IMR-90 (cell line): ENCODE measurements at regions not wholly inside any gene's neighbourhood (a gene's known extent, or its start where the extent isn't known, plus 50 kb on each side); places are given as distances from the start of the nearest gene placed in this dataset.

Experiments used
- ATAC-seq: fragments of 200-7000 bp; cut with Tn5 transposase; 2 replicates; pipeline ENCODE4 v1.9.1; 2020; ENCODE audit warnings: low read depth, mild to moderate bottlenecking, moderate library complexity
- BruUV-seq: library from RNA; stranded (reverse); fragments of 400-500 nt; replicated peaks from 2 replicates; lab custom pipeline; 2021; lab: Mats Ljungman, UMichigan
- CTCF ChIA-PET: fragments of 300-600 bp; formaldehyde crosslinking; extraction: SDS; loops from one replicate; lab custom pipeline; 2021; ENCODE audit warnings: antibody characterized with exemption; lab: Yijun Ruan, JAX
- POLR2A ChIA-PET: fragments of 300-600 bp; sonication (Branson Sonifier 250); formaldehyde crosslinking; loops from one replicate; lab custom pipeline; 2022; ENCODE audit warnings: antibody characterized with exemption; ENCODE audit not compliant: unreplicated experiment; lab: Charles Lee
- DNase-seq: peaks from one replicate; pipeline ENCODE4 v3.0.0; 2013
- H2AFZ ChIP-seq: replicated peaks from 2 replicates; pipeline ENCODE3; 2013; ENCODE audit warnings: low read length, mild to moderate bottlenecking; ENCODE audit not compliant: poor library complexity
- H2AK5ac ChIP-seq: 2 replicates; pipeline ENCODE4 v1.6.1; 2013; ENCODE audit warnings: low read depth, low read length, inconsistent platforms
- H2AK9ac ChIP-seq: replicated peaks from 2 replicates; pipeline ENCODE3; 2013; ENCODE audit warnings: mild to moderate bottlenecking, low read depth, low read length, moderate library complexity; ENCODE audit not compliant: poor library complexity
- H2BK120ac ChIP-seq: 2 replicates; pipeline ENCODE4 v1.6.1; 2013; ENCODE audit warnings: low read depth, low read length, inconsistent platforms
- H2BK15ac ChIP-seq: 3 replicates; pipeline ENCODE4 v1.6.1; 2013; ENCODE audit warnings: low read depth, low read length, inconsistent platforms
- H2BK20ac ChIP-seq: 2 replicates; pipeline ENCODE4 v1.6.1; 2013; ENCODE audit warnings: low read depth, mild to moderate bottlenecking, inconsistent platforms, low read length, moderate library complexity
- H2BK5ac ChIP-seq: 2 replicates; pipeline ENCODE4 v1.6.1; 2013; ENCODE audit warnings: mild to moderate bottlenecking, low read depth, low read length, inconsistent platforms; ENCODE audit not compliant: poor library complexity, severe bottlenecking
- H3K14ac ChIP-seq: replicated peaks from 2 replicates; pipeline ENCODE4 v1.6.1; 2013; ENCODE audit warnings: low read depth, low read length, inconsistent platforms
- H3K18ac ChIP-seq: 2 replicates; pipeline ENCODE4 v1.6.1; 2013; ENCODE audit warnings: low read depth, low read length, control low read depth
- H3K23ac ChIP-seq: 2 replicates; pipeline ENCODE4 v1.6.1; 2013; ENCODE audit warnings: low read depth, low read length, inconsistent platforms
- H3K27ac ChIP-seq: 2 replicates; pipeline ENCODE4 v1.5.1; 2013; ENCODE audit warnings: mild to moderate bottlenecking, control low read depth, low read length; ENCODE audit not compliant: insufficient read depth
- H3K27me3 ChIP-seq: 2 replicates; pipeline ENCODE4 v1.6.1; 2013; ENCODE audit warnings: low read length; ENCODE audit not compliant: control insufficient read depth, insufficient read depth
- H3K36me3 ChIP-seq: 2 replicates; pipeline ENCODE4 v1.6.1; 2013; ENCODE audit warnings: low read length, mixed read lengths; ENCODE audit not compliant: control insufficient read depth, insufficient read depth
- H3K4ac ChIP-seq: 2 replicates; pipeline ENCODE4 v1.6.1; 2013; ENCODE audit warnings: low read depth, low read length, inconsistent platforms
- H3K4me1 ChIP-seq: 2 replicates; pipeline ENCODE4 v1.6.1; 2013; ENCODE audit warnings: low read length, mixed read lengths; ENCODE audit not compliant: control insufficient read depth, insufficient read depth
- H3K4me2 ChIP-seq: 2 replicates; pipeline ENCODE4 v1.6.1; 2013; ENCODE audit warnings: low read depth, mild to moderate bottlenecking, control low read depth, low read length, moderate library complexity
- H3K4me3 ChIP-seq: 2 replicates; pipeline ENCODE4 v1.5.1; 2013; ENCODE audit warnings: low read depth, mild to moderate bottlenecking, control low read depth, low read length, moderate library complexity; ENCODE audit not compliant: insufficient read depth
- H3K56ac ChIP-seq: 2 replicates; pipeline ENCODE4 v1.6.1; 2013; ENCODE audit warnings: low read length, inconsistent platforms; ENCODE audit not compliant: insufficient read depth; ENCODE audit errors: extremely low read depth
- H3K79me1 ChIP-seq, 2 experiments: 2 replicates each; pipeline ENCODE4 v1.6.1; 2013; ENCODE audit warnings: low read length in 2 of 2, inconsistent platforms in 1 of 2, low read depth in 1 of 2
- H3K9ac ChIP-seq: 2 replicates; pipeline ENCODE4 v1.6.1; 2013; ENCODE audit warnings: low read depth, low read length, control low read depth
- H3K9me1 ChIP-seq: 2 replicates; pipeline ENCODE4 v1.6.1; 2013; ENCODE audit warnings: low read length, inconsistent platforms; ENCODE audit not compliant: insufficient read depth
- H3K9me3 ChIP-seq: 2 replicates; pipeline ENCODE4 v1.6.1; 2013; ENCODE audit warnings: low read length; ENCODE audit not compliant: control insufficient read depth, insufficient read depth
- H4K20me1 ChIP-seq: 2 replicates; pipeline ENCODE4 v1.6.1; 2013; ENCODE audit warnings: low read length, inconsistent platforms; ENCODE audit not compliant: insufficient read depth
- H4K5ac ChIP-seq: 2 replicates; pipeline ENCODE4 v1.6.1; 2013; ENCODE audit warnings: mild to moderate bottlenecking, low read depth, low read length, control low read depth
- H4K8ac ChIP-seq, 2 experiments: 2 replicates each; pipeline ENCODE4 v1.6.1; 2013; ENCODE audit warnings: low read depth in 2 of 2, low read length in 2 of 2, control low read depth in 1 of 2, inconsistent platforms in 1 of 2
- H4K91ac ChIP-seq: 2 replicates; pipeline ENCODE4 v1.6.1; 2013; ENCODE audit warnings: low read depth, low read length, inconsistent platforms; ENCODE audit not compliant: insufficient read depth
- BHLHE40 ChIP-seq: fragments of 150-350 bp; IDR thresholded peaks from 2 replicates; pipeline ENCODE4 v1.6.1; 2016; ENCODE audit warnings: mild to moderate bottlenecking, low read depth, low read length
- CEBPB ChIP-seq: IDR thresholded peaks from 2 replicates; pipeline ENCODE4 v1.6.1; 2012; ENCODE audit warnings: low read depth, low read length, improper control_type of control experiment
- CHD1 ChIP-seq: IDR thresholded peaks from 2 replicates; pipeline ENCODE4 v1.6.1; 2012; ENCODE audit warnings: low read depth, low read length, improper control_type of control experiment
- CTCF ChIP-seq: conservative IDR thresholded peaks from 2 replicates; pipeline ENCODE4 v1.5.1; 2012; ENCODE audit warnings: mild to moderate bottlenecking, low read depth, low read length, improper control_type of control experiment
- ELK1 ChIP-seq: fragments of 150-350 bp; IDR thresholded peaks from 2 replicates; pipeline ENCODE4 v1.6.1; 2016; ENCODE audit warnings: low read depth, mild to moderate bottlenecking, low read length, moderate library complexity, borderline replicate concordance
- FOS ChIP-seq: fragments of 150-350 bp; IDR thresholded peaks from 2 replicates; pipeline ENCODE4 v1.6.1; 2016; ENCODE audit warnings: low read depth, low read length
- MAFK ChIP-seq: IDR thresholded peaks from 2 replicates; pipeline ENCODE4 v1.6.1; 2012; ENCODE audit warnings: low read depth, low read length, improper control_type of control experiment
- MAZ ChIP-seq: IDR thresholded peaks from 2 replicates; pipeline ENCODE4 v1.6.1; 2012; ENCODE audit warnings: low read depth, mild to moderate bottlenecking, low read length, improper control_type of control experiment, moderate library complexity, borderline replicate concordance
- MXI1 ChIP-seq: IDR thresholded peaks from 2 replicates; pipeline ENCODE4 v1.6.1; 2012; ENCODE audit warnings: low read depth, mild to moderate bottlenecking, low read length, moderate library complexity, borderline replicate concordance
- NFE2L2 ChIP-seq: fragments of 150-350 bp; IDR thresholded peaks from 2 replicates; pipeline ENCODE4 v1.6.1; 2016; ENCODE audit warnings: low read depth, mild to moderate bottlenecking, low read length
- POLR2A ChIP-seq: IDR thresholded peaks from 2 replicates; pipeline ENCODE4 v1.6.1; 2012; ENCODE audit warnings: mild to moderate bottlenecking, low read depth, low read length
- RAD21 ChIP-seq: IDR thresholded peaks from 2 replicates; pipeline ENCODE4 v1.6.1; 2012; ENCODE audit warnings: low read length, improper control_type of control experiment
- RCOR1 ChIP-seq: IDR thresholded peaks from 2 replicates; pipeline ENCODE4 v1.6.1; 2012; ENCODE audit warnings: mild to moderate bottlenecking, low read length, improper control_type of control experiment; ENCODE audit not compliant: insufficient replicate concordance
- RFX5 ChIP-seq: IDR thresholded peaks from 2 replicates; pipeline ENCODE4 v1.8.0; 2012; ENCODE audit warnings: low read depth, mild to moderate bottlenecking, low read length, moderate library complexity
- SMC3 ChIP-seq: fragments of 150-350 bp; IDR thresholded peaks from 2 replicates; pipeline ENCODE4 v1.6.1; 2016; ENCODE audit warnings: low read depth, mild to moderate bottlenecking, antibody characterized with exemption, low read length, moderate library complexity
- USF2 ChIP-seq: fragments of 150-350 bp; IDR thresholded peaks from 2 replicates; pipeline ENCODE4 v1.6.1; 2017; ENCODE audit warnings: mild to moderate bottlenecking, antibody characterized with exemption, low read length, low read depth
- WGBS, 2 experiments: methylation state at CpG; one replicate each; pipeline versions ENCODE4 v1.1.5 to v1.1.7; 2013; ENCODE audit warnings: missing lambda C conversion rate in 2 of 2; ENCODE audit not compliant: insufficient read length in 1 of 2; ENCODE audit errors: extremely low coverage in 2 of 2; 5-methylcytosine and 5-hydroxymethylcytosine counted together
- dilution Hi-C: fragments of 300-500 bp; cut with HindIII; formaldehyde crosslinking; loops from one replicate; pipeline ENCODE4 v1.14.3; 2018; ENCODE audit warnings: low sequenced_read_pairs; ENCODE audit not compliant: unreplicated experiment
- in situ Hi-C: fragments of 300-500 bp; cut with MboI; formaldehyde crosslinking; loops from 3 replicates; pipeline ENCODE4 v1.14.3; 2019; ENCODE audit warnings: low sequenced_read_pairs, inconsistent platforms, mixed read lengths
- intact Hi-C: fragments of 100-400 bp; cut with micrococcal nuclease; formaldehyde crosslinking; loops from 2 replicates; pipeline ENCODE4 v1.10.0; 2022

- in situ Hi-C loops (no loop called here), intact Hi-C loops (no loop called here), dilution Hi-C loops (no loop called here)
- H2AK5ac ChIP-seq, result no peak overlapping the region
- DNase-seq (no peak), ATAC-seq (no peak)
- H3K27me3 ChIP-seq, result peaks cover 15% of the 10 kb centered on the region
- H3K36me3 ChIP-seq, result no peaks in the 10 kb centered on the region
- no peaks in the 10 kb centered on the region for H4K20me1 ChIP-seq
- no peaks in the 10 kb centered on the region for H3K9me3 ChIP-seq
- H3K18ac ChIP-seq, result no peak overlapping the region
- H4K5ac ChIP-seq, result no peak overlapping the region
- BruUV-seq, result no TSS peak
- H2BK120ac ChIP-seq, result no peak overlapping the region
- no peak overlapping the region for H3K4me2 ChIP-seq
- H3K9me1 ChIP-seq, result no peaks in the 10 kb centered on the region
- H3K23ac ChIP-seq, result no peak overlapping the region
- CTCF ChIA-PET, result no interaction called here
- no peak overlapping the region for H2BK20ac ChIP-seq
- H2AK9ac ChIP-seq, result no peak overlapping the region
- no peak overlapping the region for H4K8ac ChIP-seq
- H2AFZ ChIP-seq, result no peak overlapping the region
- POLR2A ChIA-PET, result no interaction called here
- H3K79me1 ChIP-seq, result no peaks in the 10 kb centered on the region
- H3K14ac ChIP-seq, result no peak overlapping the region
- no peaks in the 10 kb centered on the region for H3K4me1 ChIP-seq
- no peak overlapping the region for H3K56ac ChIP-seq
- H4K91ac ChIP-seq, result no peak overlapping the region
- no peak overlapping the region for H2BK5ac ChIP-seq
- H3K9ac ChIP-seq, result no peak overlapping the region
- H3K27ac ChIP-seq, result no peak overlapping the region
- no peak overlapping the region for H2BK15ac ChIP-seq
- no peak overlapping the region for H3K4ac ChIP-seq
- H3K4me3 ChIP-seq, result no peak overlapping the region
- TF ChIP-seq CTCF (no peak), RFX5 (no peak), ELK1 (no peak), BHLHE40 (no peak), MAZ (no peak), FOS (no peak), RAD21 (no peak), CEBPB (no peak), MXI1 (no peak), USF2 (no peak), POLR2A (no peak), RCOR1 (no peak), SMC3 (no peak), CHD1 (no peak), MAFK (no peak), NFE2L2 (no peak)
- no CpG with 5 or more reads among the region's 4 CpGs for WGBS, 2 experiments
Observed at GRCh38 chr20:2244523-2244922, 51.3 kb upstream of the TGM3 start.
